ENCODE measurements at regions not wholly inside any gene's neighbourhood (a gene's known extent, or its start where the extent isn't known, plus 50 kb on each side); places are given as distances from the start of the nearest gene placed in this dataset.

DNA sequence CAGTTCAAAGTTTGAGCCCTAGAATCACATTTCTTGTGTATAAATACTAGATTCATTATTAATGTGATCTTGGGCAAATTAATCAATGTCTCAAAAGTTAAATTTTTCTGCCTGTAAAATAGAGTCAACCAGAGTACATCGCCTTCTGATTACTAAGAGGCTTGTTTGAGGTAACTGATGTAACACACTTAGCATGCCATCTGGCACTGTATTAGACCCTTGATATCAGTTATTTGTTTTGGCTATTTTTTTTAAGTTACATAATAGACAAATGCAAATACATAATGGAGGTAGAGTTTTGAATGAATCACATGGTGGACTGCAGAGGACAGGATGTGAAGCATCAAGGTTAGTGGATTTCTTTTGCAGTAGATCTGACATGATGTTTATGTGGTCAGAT is 298.4 kb downstream of the ADGRL2 start:
- no peak for DNase-seq (ENCODE audit: low read depth)
- H3K4me3 ChIP-seq (ENCODE audit: low read length): no peak overlapping the region
- TF ChIP-seq CTCF (IDR thresholded peaks at IDR 0.05; ENCODE audit: insufficient read depth, low read depth, low read length, missing control alignments): no peak

DNA sequence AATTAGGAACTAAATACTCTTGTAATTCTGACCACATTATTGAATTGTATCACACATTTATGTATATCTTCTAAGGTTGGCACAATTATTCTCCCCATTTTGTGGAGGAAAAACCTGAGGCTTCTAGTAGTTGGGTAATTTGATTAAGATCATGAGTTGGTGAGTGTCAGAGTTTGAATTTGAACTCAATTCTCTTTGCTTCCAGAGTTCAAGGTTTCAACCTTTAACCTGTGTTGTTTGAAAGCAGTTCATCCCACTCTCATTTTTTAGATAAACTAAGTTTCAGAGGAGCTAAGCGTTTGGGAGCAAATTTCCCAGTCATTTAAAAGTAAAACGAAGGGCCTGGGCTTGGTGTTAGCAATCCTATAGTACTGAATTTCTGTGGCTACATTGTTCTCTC is 293.4 kb downstream of the ADGRL2 start:
- DNase-seq (ENCODE audit: low read depth): no peak
- no peak overlapping the region for H3K4me3 ChIP-seq (ENCODE audit: low read length)
- no peak for TF ChIP-seq CTCF (IDR thresholded peaks at IDR 0.05; ENCODE audit: insufficient read depth, low read depth, low read length, missing control alignments)

DNA sequence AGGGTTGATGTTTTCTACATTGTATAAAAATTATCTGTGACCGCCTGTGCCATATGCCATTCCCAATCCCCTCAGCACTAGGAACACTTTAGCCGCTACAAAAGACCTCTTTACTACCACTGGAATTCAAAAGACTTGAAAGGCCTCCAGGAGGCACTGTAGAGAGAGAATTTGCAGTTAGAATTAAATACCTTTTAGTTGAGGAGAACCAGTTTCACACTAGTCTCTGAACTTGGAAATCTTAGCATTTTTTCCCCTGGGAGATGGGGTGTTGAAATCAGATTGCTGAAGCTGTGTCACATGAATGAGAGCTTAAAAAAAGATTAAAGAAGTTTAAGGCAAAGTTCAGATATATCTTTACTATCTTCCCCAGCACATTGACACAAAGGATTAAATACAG is 291.0 kb downstream of the ADGRL2 start:
- TF ChIP-seq CTCF (IDR thresholded peaks at IDR 0.05; ENCODE audit: insufficient read depth, low read depth, low read length, missing control alignments): no peak
- DNase-seq (ENCODE audit: low read depth): no peak
- no peak overlapping the region for H3K4me3 ChIP-seq (ENCODE audit: low read length)

DNA sequence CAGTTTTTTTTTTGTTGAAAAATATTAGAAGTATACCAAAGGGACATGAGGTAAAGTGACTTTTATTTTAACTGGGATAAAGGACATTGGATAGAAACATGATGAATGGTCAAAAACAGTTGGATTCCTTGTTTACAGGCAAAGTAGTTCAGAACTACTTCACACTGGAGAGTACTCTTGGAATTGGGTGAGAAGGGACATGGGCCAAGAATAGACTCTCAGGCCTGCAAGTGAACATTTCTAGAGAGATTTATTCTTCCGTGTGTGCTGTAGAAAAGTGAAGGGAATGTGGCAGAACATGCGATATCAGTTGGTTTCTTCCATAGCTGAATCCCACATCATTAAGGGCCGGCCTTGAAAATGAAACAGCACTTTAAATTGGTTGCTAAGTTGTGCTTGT is 290.5 kb downstream of the ADGRL2 start:
- TF ChIP-seq CTCF (IDR thresholded peaks at IDR 0.05; ENCODE audit: insufficient read depth, low read depth, low read length, missing control alignments): no peak
- DNase-seq (ENCODE audit: low read depth): no peak
- no peak overlapping the region for H3K4me3 ChIP-seq (ENCODE audit: low read length)

DNA sequence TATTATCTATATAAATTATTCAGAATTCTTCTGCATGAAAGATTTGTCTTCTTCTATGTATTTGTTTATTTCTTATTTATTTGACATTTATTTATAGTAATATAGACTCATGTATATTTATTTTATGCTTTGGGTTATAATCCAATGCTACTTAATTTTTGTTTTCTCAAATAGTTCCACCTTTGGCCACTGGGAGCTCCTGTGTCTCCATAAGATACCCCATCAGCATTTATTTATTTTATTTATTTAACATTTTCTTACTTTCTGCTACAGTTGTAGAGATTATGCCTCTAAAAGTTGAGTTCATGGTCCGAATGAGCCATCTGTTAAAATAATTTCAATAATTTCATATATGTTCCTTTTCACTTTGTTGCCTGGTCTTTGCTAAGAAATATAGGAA is 289.4 kb downstream of the ADGRL2 start:
- no peak overlapping the region for H3K4me3 ChIP-seq (ENCODE audit: low read length)
- TF ChIP-seq CTCF (IDR thresholded peaks at IDR 0.05; ENCODE audit: insufficient read depth, low read depth, low read length, missing control alignments): peak; percentile 66
- DNase-seq (ENCODE audit: low read depth): peak; percentile 30

DNA sequence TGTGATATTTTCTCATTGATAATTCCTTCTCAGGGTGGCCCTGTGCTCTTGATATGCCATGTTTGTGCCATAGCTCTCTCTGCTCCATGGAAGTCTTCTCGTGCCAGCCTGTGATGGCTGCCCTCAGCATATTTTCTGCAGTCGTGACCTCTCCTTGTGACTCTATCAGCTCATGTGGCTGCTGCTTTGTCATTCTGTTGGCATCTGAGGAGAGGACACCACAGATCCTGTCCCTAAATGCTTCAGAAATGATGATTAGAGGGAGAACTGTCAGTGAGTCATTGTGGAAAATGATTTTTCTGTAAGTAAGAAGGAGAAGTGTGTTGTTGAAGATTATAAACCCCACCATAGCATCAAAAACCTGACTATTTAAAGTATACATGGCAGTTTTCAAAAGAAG is 286.0 kb downstream of the ADGRL2 start:
- no peak for TF ChIP-seq CTCF (IDR thresholded peaks at IDR 0.05; ENCODE audit: insufficient read depth, low read depth, low read length, missing control alignments)
- peak; percentile 27 for DNase-seq (ENCODE audit: low read depth)
- no peak overlapping the region for H3K4me3 ChIP-seq (ENCODE audit: low read length)

- DNase-seq (ENCODE audit: low read depth): no peak
- no peak for TF ChIP-seq CTCF (IDR thresholded peaks at IDR 0.05; ENCODE audit: insufficient read depth, low read depth, low read length, missing control alignments)
- H3K4me3 ChIP-seq (ENCODE audit: low read length): no peak overlapping the region
These were observed 278.9 kb downstream of the ADGRL2 start for GRCh38 chr1:82079607-82080006.
